ENCODE measurements at regions not wholly inside any gene's neighbourhood (a gene's known extent, or its start where the extent isn't known, plus 50 kb on each side); places are given as distances from the start of the nearest gene placed in this dataset.

- ATAC-seq = no peak
- no peaks in the 10 kb centered on the region for H3K4me1 ChIP-seq
- no peak for TF ChIP-seq CTCF (IDR thresholded peaks at IDR 0.05)
- H3K27me3 ChIP-seq = no peaks in the 10 kb centered on the region
- DNase-seq = peak in 1 of 4 donors; percentile 72
- no peak overlapping the region for H3K4me3 ChIP-seq
- intact Hi-C loops (cut with DNase I) = no loop called here
- H3K9me3 ChIP-seq = peaks cover 0 to 5% of the 10 kb centered on the region in 2 donors
- H3K36me3 ChIP-seq = no peaks in the 10 kb centered on the region
- H3K27ac ChIP-seq = no peak overlapping the region
Measured at GRCh38 chr4:81580346-81580993, 108.8 kb upstream of the RASGEF1B start.

GRCh38 chr4:81577392-81577791, 105.7 kb upstream of the RASGEF1B start:
- DNase-seq (no peak), ATAC-seq (peak; percentile 66)
- H3K27ac ChIP-seq = no peak overlapping the region
- no peak overlapping the region for H3K4me3 ChIP-seq
- no peaks in the 10 kb centered on the region for H3K36me3 ChIP-seq
- intact Hi-C loops (cut with DNase I) = no loop called here
- H3K9me3 ChIP-seq = peaks cover 0 to 5% of the 10 kb centered on the region in 2 donors
- TF ChIP-seq CTCF (IDR thresholded peaks at IDR 0.05) = no peak
- H3K27me3 ChIP-seq = no peaks in the 10 kb centered on the region
- no peaks in the 10 kb centered on the region for H3K4me1 ChIP-seq

GRCh38 chr4:81574991-81575390, 103.3 kb upstream of the RASGEF1B start:
- ATAC-seq = no peak
- peak in 1 of 4 donors; percentile 39 for DNase-seq
- no peak for TF ChIP-seq CTCF (IDR thresholded peaks at IDR 0.05)
- intact Hi-C loops (cut with DNase I) = no loop called here
- Histone ChIP-seq H3K9me3 (no peaks in the 10 kb centered on the region), H3K27me3 (no peaks in the 10 kb centered on the region), H3K4me3 (no peak overlapping the region), H3K27ac (no peak overlapping the region), H3K4me1 (no peaks in the 10 kb centered on the region), H3K36me3 (no peaks in the 10 kb centered on the region)

GRCh38 chr4:81573840-81574239, 102.1 kb upstream of the RASGEF1B start:
- H3K36me3 ChIP-seq = no peaks in the 10 kb centered on the region
- no peak for ATAC-seq
- no peak overlapping the region for H3K27ac ChIP-seq
- H3K4me3 ChIP-seq = no peak overlapping the region
- H3K27me3 ChIP-seq = no peaks in the 10 kb centered on the region
- H3K4me1 ChIP-seq = no peaks in the 10 kb centered on the region
- DNase-seq = no peak
- no peak for TF ChIP-seq CTCF (IDR thresholded peaks at IDR 0.05)
- no peaks in the 10 kb centered on the region for H3K9me3 ChIP-seq
- intact Hi-C loops (cut with DNase I) = no loop called here

- Histone ChIP-seq H3K27ac (no peak overlapping the region), H3K27me3 (no peaks in the 10 kb centered on the region), H3K36me3 (no peaks in the 10 kb centered on the region), H3K4me3 (no peak overlapping the region), H3K4me1 (no peaks in the 10 kb centered on the region), H3K9me3 (no peaks in the 10 kb centered on the region)
- TF ChIP-seq CTCF (IDR thresholded peaks at IDR 0.05) = no peak
- DNase-seq = no peak
- intact Hi-C loops (cut with DNase I) = no loop called here
- no peak for ATAC-seq
Measured at GRCh38 chr4:81572402-81572801, 100.7 kb upstream of the RASGEF1B start.
